Heart right ventricle (tissue), 16 donors: ENCODE measurements at regions not wholly inside any gene's neighbourhood (a gene's known extent, or its start where the extent isn't known, plus 50 kb on each side); places are given as distances from the start of the nearest gene placed in this dataset.

ENCODE experiments used
- ATAC-seq, 8 donors: fragments of 200-7000 bp; cut with Tn5 transposase; one replicate each; pipeline ENCODE4 v1.9.1; 2020; ENCODE audit warnings: mild to moderate bottlenecking in 8 of 8, moderate library complexity in 8 of 8, moderate number of reproducible peaks in 1 of 8
- DNase-seq, 2 donors: peaks; one replicate each; pipeline ENCODE4 v3.0.0-alpha.2; 2020
- H3K27ac ChIP-seq, 10 donors: fragments of 200-600 bp; sonication (generic) in 2 of 10; one replicate each; pipeline versions ENCODE4 v1.5.0 to v1.8.0; 2020 to 2022; ENCODE audit warnings: mild to moderate bottlenecking in 3 of 10
- H3K27me3 ChIP-seq, 7 donors: fragments of 200-600 bp; one replicate each; pipeline ENCODE4 v1.8.0; 2021 to 2022; ENCODE audit warnings: mild to moderate bottlenecking in 2 of 7
- H3K36me3 ChIP-seq, 9 donors: fragments of 200-600 bp; sonication (generic) in 1 of 9; one replicate each; pipeline versions ENCODE4 v1.5.0 to v1.8.0; 2020 to 2022; ENCODE audit warnings: mild to moderate bottlenecking in 2 of 9
- H3K4me1 ChIP-seq, 9 donors: fragments of 200-600 bp; sonication (generic) in 1 of 9; one replicate each; pipeline versions ENCODE4 v1.5.0 to v1.8.0; 2020 to 2022; ENCODE audit warnings: mild to moderate bottlenecking in 4 of 9
- H3K4me3 ChIP-seq, 10 donors: fragments of 200-600 bp; sonication (generic) in 2 of 10; one replicate each; pipeline versions ENCODE4 v1.5.0 to v1.8.0; 2020 to 2022; ENCODE audit warnings: mild to moderate bottlenecking in 7 of 10, moderate library complexity in 2 of 10
- H3K9me3 ChIP-seq, 11 donors: fragments of 200-600 bp in 10 of 11; sonication (generic) in 2 of 11; one replicate each; pipeline versions ENCODE4 v1.5.0 to v1.8.0; 2013 to 2022; ENCODE audit warnings: mild to moderate bottlenecking in 2 of 11, control low read depth in 1 of 11, moderate library complexity in 1 of 11
- CTCF ChIP-seq, 9 donors: fragments of 200-600 bp; sonication (generic) in 2 of 9; IDR thresholded peaks; one replicate each; pipeline versions ENCODE4 v1.5.0 to v1.8.0; 2021 to 2022; ENCODE audit warnings: antibody characterized with exemption in 9 of 9, mild to moderate bottlenecking in 5 of 9, moderate library complexity in 1 of 9
- WGBS, 2 donors: extraction: QIAGEN DNeasy Blood & Tissue Kit; methylation state at CpG; one replicate each; pipeline ENCODE4 v1.1.7; 2013; ENCODE audit warnings: inconsistent platforms in 1 of 2; 5-methylcytosine and 5-hydroxymethylcytosine counted together
- intact Hi-C, 10 donors: fragments of 100-400 bp; cut with DNase I; formaldehyde crosslinking; loops; one replicate each; pipeline versions ENCODE4 v1.11.1 to v1.14.2; 2022
- donor health status: Arrhythmogenic right ventricular cardiomyopathy.
- donor health status: ischemic (EF 13 %, LVEDD 7.1; RV severe dilation, severe dysfunction).
- donor health status: healthy with polysubstance abuse.
- donor health status: DM: no; HTN: yes; CAD: no.
- donor health status: DM: no; HTN: no; CAD: no.
- donor health status: ischemic (EF 25% LVEDD 6.9; RV normal size, moderate dysfunction).
- donor health status: ischemic (EF 25% LVEDD 5.7; RV mildly dilated, moderate dysfunction).
- donor health status: healthy.
- donor health status: DM: yes; HTN: yes; CAD: no.
- donor health status: Ischemic cardiomyopathy.
- donor health status: ischemic (EF 35%, LVEDD 5.7; RV mildly dilated, moderate dysfunction).
- donor health status: nonischemic (EF 11% LVEDD 7.7; RV severe dilation, severe dysfunction).
- donor health status: DM: yes; HTN: yes; CAD: no.
- donor health status: PGD.
- donor health status: ischemic (EF 29% LVEDD 5.4; RV normal size, mild dysfunction).
- donor health status: nonischemic (EF 23%, LVEDD 6.1; RV moderate dilation, normal function).

GRCh38 chr3:168959731-168960130, 703.8 kb downstream of the MECOM start:
- DNase-seq, result no peak
- no peak overlapping the region for H3K4me3 ChIP-seq
- no peaks in the 10 kb centered on the region for H3K27me3 ChIP-seq
- no peaks in the 10 kb centered on the region for H3K9me3 ChIP-seq
- no peak overlapping the region for H3K27ac ChIP-seq
- no peaks in the 10 kb centered on the region for H3K36me3 ChIP-seq
- no peak for TF ChIP-seq CTCF (IDR thresholded peaks at IDR 0.05)
- H3K4me1 ChIP-seq, result no peaks in the 10 kb centered on the region
- 93 to 95% methylated on average over 3 of the region's 3 CpGs for WGBS, 2 donors
- ATAC-seq, result no peak
- intact Hi-C loops, result loop anchor here in 2 of 10 donors (10.0 kb wide), 2 partner anchors 705 to 785 kb away; partner anchors contain the start of gene MECOM (in 1 of the 2)

GRCh38 chr3:168958466-168958865, 705.0 kb downstream of the MECOM start:
- ATAC-seq, result no peak
- Histone ChIP-seq H3K9me3 (peaks cover 0 to 7% (median 0%) of the 10 kb centered on the region in 11 donors), H3K4me1 (no peaks in the 10 kb centered on the region), H3K27ac (no peak overlapping the region), H3K4me3 (no peak overlapping the region), H3K36me3 (no peaks in the 10 kb centered on the region), H3K27me3 (no peaks in the 10 kb centered on the region)
- no peak for TF ChIP-seq CTCF (IDR thresholded peaks at IDR 0.05)
- no peak for DNase-seq
- intact Hi-C loops, result loop anchor here in 2 of 10 donors (10.0 kb wide), 2 partner anchors 706 to 786 kb away; partner anchors contain the start of gene MECOM (in 1 of the 2)
- WGBS, 2 donors, result 85 to 89% methylated on average over 3 of the region's 3 CpGs

- intact Hi-C loops, result loop anchor here in 2 of 10 donors (10.0 kb wide), 2 partner anchors 709 to 789 kb away; partner anchors contain the start of gene MECOM (in 1 of the 2)
- ATAC-seq (no peak), DNase-seq (no peak)
- Histone ChIP-seq H3K4me1 (no peaks in the 10 kb centered on the region), H3K9me3 (peaks cover 0 to 7% (median 0%) of the 10 kb centered on the region in 11 donors), H3K27me3 (no peaks in the 10 kb centered on the region), H3K36me3 (no peaks in the 10 kb centered on the region), H3K4me3 (no peak overlapping the region), H3K27ac (no peak overlapping the region)
- no peak for TF ChIP-seq CTCF (IDR thresholded peaks at IDR 0.05)
- WGBS, 2 donors, result 68 to 69% methylated on average over 8 of the region's 8 CpGs
These were observed 707.4 kb downstream of the MECOM start for GRCh38 chr3:168956076-168956475.

- no peaks in the 10 kb centered on the region for H3K27me3 ChIP-seq
- WGBS, 2 donors, result 47 to 55% methylated on average over 4 of the region's 4 CpGs
- no peak overlapping the region for H3K4me3 ChIP-seq
- no peak overlapping the region for H3K27ac ChIP-seq
- ATAC-seq (no peak), DNase-seq (no peak)
- peaks cover 0 to 7% (median 0%) of the 10 kb centered on the region in 11 donors for H3K9me3 ChIP-seq
- intact Hi-C loops, result loop anchor here in 3 of 10 donors (2.0 to 10.0 kb wide), 3 partner anchors 712 to 792 kb away; partner anchors contain the start of gene MECOM (in 1 of the 3)
- TF ChIP-seq CTCF (IDR thresholded peaks at IDR 0.05), result peak in 6 of 9 donors; percentile 20 to 45 (median 30)
- H3K36me3 ChIP-seq, result no peaks in the 10 kb centered on the region
- no peaks in the 10 kb centered on the region for H3K4me1 ChIP-seq
These were observed 711.0 kb downstream of the MECOM start for GRCh38 chr3:168952551-168952950.
